DMS153 treated with DMSO at 0.1 percent for 48 hours (cell line): ENCODE measurements at regions not wholly inside any gene's neighbourhood (a gene's known extent, or its start where the extent isn't known, plus 50 kb on each side); places are given as distances from the start of the nearest gene placed in this dataset.
"Not testable (repeated sequence)": the region's sequence is repeated elsewhere in the genome, so short reads cannot be mapped to it uniquely, and the experiment has no call there.

Experiments used
- DNase-seq: peaks from one replicate; lab custom pipeline; 2025; ENCODE audit not compliant: unreplicated experiment; lab: John Stamatoyannopoulos, UW

DNA sequence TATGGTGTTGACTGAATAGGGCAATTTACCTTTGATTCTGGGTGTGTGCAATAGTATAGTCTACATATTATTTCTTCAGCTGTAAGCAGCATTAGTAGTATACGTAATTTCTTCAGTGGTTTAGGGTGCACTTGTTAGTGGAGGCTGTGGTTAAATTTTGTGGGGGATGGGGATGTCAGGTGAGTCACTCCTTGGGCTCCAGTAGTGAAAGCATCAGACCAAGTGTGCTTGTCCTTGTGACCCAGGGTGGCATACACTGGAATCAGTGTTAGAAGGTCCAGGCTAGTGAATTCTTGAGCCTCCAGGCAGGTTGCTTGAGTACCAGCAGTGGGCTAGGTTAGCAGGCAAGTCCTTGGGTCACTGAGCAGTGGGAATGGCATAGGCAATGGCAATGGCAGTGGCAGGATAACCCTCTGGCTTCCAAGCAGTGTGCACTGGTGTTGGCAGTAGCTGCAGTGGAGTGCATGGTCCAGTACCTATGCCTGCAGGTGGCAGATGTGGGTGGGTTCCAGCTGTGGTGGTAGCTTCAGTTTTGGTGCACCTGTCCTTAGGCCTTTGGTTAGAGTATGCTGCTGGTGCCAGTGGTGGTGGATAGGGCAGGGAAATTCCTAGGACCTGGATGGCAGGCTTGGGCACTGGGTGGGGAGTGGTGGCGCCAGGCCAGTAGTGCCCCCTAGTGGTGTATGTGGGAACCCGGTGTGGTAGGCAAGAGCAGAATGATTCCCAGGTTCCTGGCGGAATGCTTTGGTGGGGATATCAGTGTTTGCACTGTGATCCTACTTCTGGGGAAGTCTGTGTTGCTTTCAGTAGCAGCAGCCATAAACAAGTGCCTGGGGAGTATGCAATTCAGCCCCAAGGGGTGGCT lies 531.0 kb downstream of the SMARCA1 start:
- DNase-seq, result no peak

DNA sequence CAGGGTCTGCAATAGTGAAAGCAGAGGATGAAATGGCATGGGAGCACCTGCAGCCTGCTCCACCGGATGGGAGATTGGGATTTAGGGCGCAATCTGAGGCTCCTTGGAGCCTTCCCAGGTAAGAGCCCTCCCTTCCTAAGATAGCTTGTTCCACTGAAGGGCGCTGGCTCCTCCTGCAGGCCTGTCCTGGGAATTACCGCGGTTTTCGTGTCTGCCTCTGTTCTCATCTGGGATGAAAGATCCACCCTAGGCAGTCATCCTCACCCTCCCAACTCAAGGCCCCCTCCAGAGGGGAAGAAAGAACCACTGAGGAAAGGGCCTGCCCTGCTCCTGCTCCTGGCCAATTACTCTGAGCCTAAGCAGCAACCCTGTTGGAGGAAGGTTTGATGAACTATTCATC lies 547.5 kb downstream of the SMARCA1 start:
- DNase-seq, result peak; percentile 73

DNA sequence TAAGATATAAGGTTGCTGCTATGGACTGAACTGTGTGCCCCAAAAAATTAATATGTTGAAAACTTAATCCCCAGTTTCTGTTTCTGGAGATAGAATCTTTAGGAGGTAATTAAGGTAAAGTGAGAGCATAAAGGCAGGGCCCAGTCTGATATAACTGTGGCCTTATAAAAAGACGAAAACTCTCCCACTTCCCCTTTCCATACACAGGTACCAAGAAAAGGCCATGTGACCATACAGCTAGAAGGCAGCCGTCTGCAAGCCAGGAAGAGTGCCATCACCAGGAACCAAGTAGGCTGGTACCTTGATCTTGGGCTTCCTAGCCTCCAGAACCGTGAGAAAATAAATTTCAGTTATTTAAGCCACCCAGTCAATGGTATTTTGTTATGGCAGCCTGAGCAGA lies 550.3 kb downstream of the SMARCA1 start:
- no peak for DNase-seq

DNA sequence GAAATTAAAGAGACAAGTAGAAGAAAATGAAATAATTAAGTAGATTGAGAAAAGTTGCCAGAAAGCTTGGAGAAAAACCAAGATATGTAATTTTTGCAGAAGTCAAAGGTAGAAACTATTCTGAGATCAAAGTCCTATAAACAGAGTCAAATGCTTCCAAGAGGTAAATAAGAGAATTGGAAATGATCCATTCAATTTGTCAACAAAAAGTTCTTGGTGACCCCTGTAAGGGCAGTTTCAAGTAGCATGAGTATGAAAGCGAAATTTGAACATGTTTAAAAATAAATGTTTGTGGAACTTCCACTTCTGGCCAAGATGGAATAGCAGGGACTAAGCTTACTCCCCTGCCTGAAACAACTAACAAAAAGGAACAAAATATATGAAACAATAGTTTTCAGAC lies 562.0 kb downstream of the SMARCA1 start:
- no peak for DNase-seq

DNA sequence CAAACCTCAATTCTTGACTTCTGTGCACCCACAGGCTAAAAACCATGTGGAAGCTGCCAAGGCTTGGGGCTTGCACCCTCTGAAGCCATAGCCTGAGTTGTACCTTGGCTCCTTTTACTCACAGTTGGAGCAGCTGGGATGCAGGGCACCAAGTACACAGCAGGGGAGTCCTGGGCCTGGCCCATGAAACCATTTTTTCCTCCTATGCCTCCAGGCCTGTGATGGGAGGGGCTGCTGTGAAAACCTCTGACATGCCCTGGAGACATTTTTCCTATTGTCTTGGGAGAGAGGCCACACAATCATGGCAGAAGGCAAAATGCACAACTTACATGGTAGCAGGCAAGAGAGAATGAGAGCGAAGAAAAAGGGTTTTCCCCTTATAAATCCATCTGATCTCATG lies 568.6 kb downstream of the SMARCA1 start:
- not testable (repeated sequence) for DNase-seq

DNA sequence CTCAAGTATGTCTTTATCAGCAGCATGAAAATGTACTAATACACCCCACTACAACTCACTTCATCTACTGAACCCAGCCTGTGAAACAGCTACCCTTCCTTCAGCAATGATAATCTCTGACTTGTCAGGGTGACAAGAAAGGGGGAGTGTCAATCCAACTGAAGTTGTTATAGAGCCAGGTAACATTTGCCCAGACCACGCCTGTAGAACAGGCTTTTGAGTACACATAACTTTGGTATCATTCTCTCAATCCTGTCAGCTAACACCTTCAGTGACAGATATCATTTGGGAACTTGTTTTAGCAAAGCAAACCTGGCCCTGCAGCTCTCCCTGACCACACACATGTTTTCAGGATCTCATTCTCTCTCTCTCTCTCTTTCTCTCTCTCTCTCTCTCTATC lies 592.2 kb downstream of the SMARCA1 start:
- no peak for DNase-seq

DNA sequence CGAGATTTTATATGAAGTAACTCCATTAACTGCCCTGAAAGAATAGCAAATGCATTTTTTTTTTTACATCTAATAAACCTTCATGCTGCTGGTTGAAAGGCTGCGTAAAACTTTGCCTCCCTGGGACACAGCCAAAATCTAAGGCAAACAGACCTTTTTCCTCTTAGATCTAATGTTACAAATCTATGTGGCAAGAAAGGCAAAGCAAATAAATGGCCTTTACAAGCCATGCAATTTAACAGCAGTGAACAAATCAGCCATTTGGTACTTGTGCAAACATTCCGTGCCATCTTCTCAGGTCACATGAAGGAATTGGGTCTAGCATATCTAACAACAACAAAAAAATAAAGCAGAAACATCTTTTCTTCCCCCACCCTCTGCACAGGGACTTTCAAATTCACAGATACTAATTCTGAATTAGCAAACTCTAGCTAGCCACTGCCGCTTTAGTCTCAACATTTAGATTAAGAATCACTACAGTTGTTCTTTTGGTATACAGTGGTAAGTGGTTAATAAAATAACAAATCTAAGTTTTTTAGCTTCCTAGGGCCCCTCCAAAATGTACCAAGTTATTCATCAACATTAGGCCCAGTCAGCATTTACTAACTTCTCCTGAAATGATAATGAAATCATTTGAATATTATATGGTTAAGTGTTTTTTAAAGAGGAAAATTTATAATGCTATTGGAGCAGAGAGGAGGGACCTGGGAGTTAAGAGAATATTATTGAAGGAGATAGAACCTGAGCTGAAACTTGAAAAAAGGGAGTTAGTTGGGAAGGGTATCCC lies 593.8 kb downstream of the SMARCA1 start:
- DNase-seq, result peak; percentile 77

DNA sequence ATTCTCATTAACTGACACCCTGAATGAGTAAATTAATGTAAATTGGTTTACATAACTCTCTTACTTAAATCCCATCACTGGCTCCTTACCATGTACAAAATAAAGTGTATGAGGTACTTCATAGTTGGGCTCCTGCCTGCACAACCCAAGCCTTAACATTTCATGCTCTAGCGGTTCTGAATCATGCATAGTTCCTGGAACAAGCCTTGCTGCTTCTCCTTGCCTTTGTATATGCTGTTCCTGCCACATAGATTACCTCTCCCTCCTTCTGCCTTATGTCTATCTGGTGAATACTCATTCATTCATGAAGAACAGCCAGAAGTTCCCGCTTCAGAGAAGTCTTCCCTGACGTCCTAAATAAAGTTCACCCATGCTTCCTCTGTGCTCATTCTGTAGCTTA lies 594.7 kb downstream of the SMARCA1 start:
- peak; percentile 13 for DNase-seq

DNA sequence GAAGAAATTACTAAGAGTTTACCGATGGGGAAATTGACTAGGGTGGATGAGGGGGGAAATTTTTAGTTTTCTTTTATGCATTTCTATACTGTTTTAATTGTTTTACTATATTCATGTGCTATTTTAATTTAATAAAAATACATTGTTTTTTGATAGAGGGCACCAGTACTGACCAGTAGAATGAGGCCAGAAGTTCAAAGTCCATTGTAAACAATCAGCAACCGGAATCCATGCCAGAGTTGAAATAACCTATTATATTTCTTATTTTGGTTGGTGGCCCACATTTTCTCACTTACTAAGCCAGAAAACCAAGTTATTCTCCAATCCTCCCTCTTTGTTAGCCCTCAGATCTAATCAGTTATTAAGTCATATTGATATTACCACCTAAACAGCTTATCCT lies 595.9 kb downstream of the SMARCA1 start:
- DNase-seq, result no peak

DNA sequence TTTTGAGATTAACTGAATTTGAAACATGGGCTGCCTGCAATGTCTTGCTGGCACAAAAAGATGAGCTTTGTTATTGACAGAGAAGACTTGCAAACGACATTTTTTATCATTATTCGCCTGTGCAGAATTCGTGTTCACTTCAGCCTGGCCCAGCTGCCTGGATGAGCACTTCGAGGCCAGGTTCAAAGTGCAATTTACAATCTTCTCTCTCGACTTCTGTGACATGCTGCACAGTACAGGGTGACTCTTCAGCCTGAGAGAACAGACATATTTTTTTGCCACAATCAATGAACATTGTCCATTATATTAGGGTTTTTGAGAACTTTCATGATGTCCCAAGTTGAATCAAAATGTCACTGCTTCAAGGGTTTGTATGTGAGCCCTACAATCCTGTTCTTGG lies 616.5 kb downstream of the SMARCA1 start:
- no peak for DNase-seq

DNA sequence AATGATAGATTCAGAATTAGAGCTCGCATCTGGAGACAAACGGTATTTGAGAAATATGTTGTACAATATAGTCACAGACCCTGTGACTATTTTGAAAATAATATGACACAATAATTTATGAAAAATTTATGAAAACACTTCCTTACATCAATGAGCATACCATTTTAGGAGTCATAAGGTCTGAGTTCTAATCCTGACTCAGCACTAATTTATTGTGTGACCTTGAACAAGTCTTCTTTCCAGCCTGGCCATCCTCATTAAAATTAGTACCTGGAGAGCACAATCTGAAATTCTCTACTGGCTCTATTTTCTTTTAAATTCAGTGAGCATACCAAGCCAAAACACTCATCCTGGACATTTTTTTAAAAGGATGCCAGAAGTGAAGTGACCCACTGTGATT lies 622.3 kb downstream of the SMARCA1 start:
- DNase-seq, result no peak

DNA sequence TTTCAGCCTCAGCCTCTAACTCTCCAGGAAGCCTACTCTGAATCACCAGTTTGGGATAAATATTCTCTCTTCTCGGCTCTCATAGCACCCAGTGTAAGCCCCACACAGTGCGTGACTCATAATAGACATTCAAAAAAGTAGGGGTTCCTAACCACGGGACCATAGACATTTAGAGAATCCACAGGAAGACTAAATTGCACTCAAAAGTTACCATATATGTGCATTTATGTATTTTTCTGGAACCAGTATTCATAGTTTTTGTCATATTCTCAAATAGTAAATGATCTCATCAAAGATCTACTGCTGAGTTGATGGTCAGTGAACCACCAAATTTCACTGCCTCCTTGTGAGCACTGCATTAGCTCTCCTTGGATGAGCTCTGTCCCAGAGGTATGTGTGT lies 625.7 kb downstream of the SMARCA1 start:
- no peak for DNase-seq

DNA sequence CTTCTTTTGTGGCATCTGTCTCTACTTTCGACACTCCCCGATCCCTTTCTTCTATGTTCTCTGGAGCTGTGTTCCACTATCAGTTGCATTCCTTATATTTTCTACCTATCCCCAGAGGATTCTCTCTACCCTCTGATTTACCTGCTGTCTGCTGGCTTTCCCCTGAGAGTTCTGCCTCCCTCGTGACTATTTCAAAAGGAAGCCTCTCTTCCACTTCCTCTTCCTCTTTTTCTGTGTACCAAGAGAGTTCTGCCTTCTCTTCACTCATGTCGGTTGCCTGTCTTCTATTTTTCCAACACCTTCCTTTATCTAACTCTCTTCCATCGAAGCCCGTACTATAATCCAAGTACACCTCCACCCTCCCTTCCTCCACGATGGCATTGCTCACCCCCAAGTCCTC lies 631.7 kb downstream of the SMARCA1 start:
- no peak for DNase-seq

DNA sequence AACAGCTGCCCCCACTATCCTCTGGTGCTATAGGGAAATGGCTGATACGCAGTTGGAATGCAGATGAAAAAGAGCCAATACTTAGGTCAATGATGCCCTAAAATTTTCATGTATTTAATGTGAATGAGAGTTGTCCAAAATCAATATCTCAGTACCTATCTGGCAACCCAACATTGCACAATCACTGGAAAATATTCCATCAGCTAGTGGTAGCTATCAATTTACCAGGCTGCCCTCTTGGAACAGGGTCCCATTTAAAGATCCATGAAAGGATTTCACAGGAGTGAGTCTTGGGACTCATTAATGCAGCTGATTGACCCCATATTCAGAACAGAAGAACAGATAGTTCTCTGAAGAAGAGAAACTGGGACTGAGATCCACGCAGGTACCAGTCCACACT lies 638.9 kb downstream of the SMARCA1 start:
- DNase-seq, result no peak

DNA sequence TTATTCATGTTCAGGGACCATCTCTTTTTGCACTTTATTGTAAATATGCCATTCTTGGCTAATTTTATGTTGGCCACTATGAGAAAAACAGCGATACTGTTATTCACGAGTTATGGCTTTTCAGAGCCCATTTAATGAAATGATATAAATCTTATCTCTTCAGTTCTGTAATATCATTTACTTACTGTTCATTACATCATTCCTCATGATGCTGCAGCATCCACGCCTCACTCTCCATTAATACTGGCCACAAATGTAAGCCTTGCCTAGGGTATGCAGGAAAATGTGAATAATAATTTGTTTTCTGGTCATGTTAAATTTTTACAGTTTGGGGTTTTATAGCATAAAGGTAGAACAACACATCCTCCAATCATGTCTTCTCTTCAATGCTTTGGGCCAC lies 639.6 kb downstream of the SMARCA1 start:
- no peak for DNase-seq

DNA sequence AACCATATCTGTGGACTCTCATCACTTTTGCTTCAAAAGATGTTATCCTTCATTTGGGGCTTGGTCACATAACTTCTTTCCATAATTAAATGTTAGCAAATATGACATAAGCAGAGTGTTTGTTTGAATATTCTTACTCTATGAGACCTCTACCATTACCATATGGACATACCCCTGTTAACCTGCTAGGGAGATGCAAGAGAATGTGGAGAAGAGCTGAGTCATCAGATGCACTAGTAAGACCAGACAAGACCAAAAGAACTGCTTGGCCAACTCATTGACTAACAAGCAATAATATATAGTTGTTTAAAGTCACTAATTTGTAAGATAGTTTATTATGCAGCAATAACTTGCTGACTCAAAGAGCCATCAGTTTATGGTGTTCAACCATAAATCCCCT lies 652.9 kb downstream of the SMARCA1 start:
- DNase-seq, result no peak

DNA sequence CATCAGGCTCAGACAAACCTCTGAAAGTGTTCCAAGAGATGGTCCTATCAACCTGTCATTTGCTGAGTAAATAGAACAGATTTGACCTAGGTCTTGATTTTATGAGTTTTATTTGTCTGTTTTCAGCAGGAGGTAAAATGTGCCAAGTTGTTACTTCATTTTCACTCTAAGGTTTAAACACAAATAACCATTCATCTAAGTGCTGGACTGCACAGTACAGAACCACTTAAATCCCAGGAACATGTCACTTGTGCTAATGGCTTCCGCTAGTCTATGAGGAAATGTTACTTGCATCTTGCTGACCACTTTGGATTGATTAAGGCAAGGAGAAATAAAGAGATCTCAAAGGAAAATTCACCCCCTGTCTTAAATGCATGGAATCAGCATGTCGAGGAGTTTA lies 660.7 kb downstream of the SMARCA1 start:
- DNase-seq, result no peak

DNA sequence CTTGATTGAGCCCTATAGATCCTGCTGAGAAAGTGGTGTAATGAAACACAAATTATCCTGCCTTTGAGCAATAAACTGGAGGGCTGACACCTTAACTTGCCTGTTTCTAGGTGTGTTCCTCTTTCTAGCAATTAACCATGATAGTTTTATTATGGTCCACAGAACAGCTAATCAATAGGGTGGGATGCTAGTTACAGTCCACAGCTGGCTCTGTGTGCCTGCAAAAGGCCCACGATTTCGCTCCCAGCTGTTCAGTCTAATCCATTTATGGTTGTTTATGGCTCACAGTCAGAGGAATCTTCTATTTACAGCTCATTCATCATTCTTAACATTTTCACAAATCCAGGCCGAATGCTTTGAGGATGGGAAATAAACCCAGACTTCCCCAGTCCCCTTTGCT lies 674.9 kb downstream of the SMARCA1 start:
- DNase-seq, result no peak

DNA sequence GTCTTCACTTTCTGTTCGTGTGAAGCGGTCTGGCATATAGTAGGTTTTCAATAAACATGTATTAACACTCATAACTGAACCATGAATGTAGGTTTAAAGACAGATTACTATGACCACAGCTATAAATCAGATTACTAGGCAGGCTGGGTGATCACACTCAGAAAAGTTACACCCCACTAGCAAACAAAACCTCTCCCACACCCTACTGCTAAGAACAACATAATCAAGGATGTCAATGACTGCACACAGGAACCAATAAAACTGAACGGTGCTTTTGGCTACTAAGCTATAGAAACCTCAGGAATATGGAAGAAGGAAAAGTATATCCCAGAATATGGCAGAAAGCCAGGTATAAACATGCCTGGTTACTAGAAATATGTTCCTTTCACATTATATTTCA lies 676.9 kb downstream of the SMARCA1 start:
- DNase-seq, result no peak

DNA sequence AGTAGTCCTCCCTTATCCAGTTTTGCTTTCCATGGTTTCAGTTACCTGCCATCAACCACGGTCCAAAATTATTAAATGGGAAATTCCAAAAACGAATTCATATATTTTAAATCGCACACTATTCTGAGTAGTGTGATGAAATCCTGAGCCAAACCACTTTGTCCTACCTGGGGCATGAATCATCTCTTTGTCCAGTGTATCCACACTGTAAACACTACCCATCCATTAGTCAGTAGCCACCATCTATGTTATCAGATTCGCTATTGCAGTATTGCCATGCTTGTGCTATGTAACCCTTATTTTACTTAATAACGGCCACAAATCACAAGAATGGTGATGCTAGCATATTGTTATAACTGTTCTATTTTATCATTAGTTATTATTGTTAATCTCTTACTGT lies 704.6 kb downstream of the SMARCA1 start:
- DNase-seq, result no peak

DNA sequence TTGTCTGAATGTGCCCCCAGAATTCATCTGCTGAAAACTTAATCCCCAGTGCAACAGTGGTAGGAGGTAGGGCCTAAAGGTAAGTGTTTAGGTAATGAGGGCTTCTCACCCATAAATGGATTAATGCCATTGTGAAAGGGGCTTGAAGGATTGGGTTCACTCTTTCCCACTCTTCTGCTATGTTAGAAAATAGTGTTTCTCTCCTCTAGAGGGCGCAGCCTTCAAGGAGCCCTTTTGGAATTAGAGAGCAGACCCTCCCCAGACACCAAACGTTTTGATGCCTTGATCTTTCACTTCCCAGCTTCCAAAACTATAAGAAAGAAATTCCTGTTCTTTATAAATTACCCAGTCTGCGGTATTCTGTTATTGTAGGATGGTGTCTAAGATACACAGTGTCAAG lies 706.4 kb downstream of the SMARCA1 start:
- DNase-seq, result no peak

DNA sequence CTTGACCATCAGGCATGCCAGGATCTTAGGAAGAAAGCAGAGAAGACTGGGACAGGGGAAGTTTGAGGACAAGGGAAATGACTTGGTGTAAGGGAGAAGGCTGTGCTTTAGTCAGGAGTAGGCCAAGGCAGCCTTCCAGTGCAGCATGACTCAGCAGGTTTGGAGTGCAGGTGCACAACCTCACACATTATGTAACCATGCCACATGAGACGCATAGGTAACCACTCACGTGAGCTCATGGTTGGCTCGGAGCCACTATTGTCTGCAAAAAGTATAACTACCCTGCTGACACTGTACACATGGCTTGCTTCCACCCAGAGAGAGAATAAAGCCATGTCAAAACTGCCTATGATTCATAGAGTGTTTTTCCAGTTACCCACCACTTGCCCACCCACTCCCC lies 715.9 kb downstream of the SMARCA1 start:
- no peak for DNase-seq
